Heart right ventricle (tissue), 16 donors: ENCODE measurements at regions not wholly inside any gene's neighbourhood (a gene's known extent, or its start where the extent isn't known, plus 50 kb on each side); places are given as distances from the start of the nearest gene placed in this dataset.

ENCODE experiments used
- ATAC-seq, 8 donors: fragments of 200-7000 bp; cut with Tn5 transposase; one replicate each; pipeline ENCODE4 v1.9.1; 2020; ENCODE audit warnings: mild to moderate bottlenecking in 8 of 8, moderate library complexity in 8 of 8, moderate number of reproducible peaks in 1 of 8
- DNase-seq, 2 donors: peaks; one replicate each; pipeline ENCODE4 v3.0.0-alpha.2; 2020
- H3K27ac ChIP-seq, 10 donors: fragments of 200-600 bp; sonication (generic) in 2 of 10; one replicate each; pipeline versions ENCODE4 v1.5.0 to v1.8.0; 2020 to 2022; ENCODE audit warnings: mild to moderate bottlenecking in 3 of 10
- H3K27me3 ChIP-seq, 7 donors: fragments of 200-600 bp; one replicate each; pipeline ENCODE4 v1.8.0; 2021 to 2022; ENCODE audit warnings: mild to moderate bottlenecking in 2 of 7
- H3K36me3 ChIP-seq, 9 donors: fragments of 200-600 bp; sonication (generic) in 1 of 9; one replicate each; pipeline versions ENCODE4 v1.5.0 to v1.8.0; 2020 to 2022; ENCODE audit warnings: mild to moderate bottlenecking in 2 of 9
- H3K4me1 ChIP-seq, 9 donors: fragments of 200-600 bp; sonication (generic) in 1 of 9; one replicate each; pipeline versions ENCODE4 v1.5.0 to v1.8.0; 2020 to 2022; ENCODE audit warnings: mild to moderate bottlenecking in 4 of 9
- H3K4me3 ChIP-seq, 10 donors: fragments of 200-600 bp; sonication (generic) in 2 of 10; one replicate each; pipeline versions ENCODE4 v1.5.0 to v1.8.0; 2020 to 2022; ENCODE audit warnings: mild to moderate bottlenecking in 7 of 10, moderate library complexity in 2 of 10
- H3K9me3 ChIP-seq, 11 donors: fragments of 200-600 bp in 10 of 11; sonication (generic) in 2 of 11; one replicate each; pipeline versions ENCODE4 v1.5.0 to v1.8.0; 2013 to 2022; ENCODE audit warnings: mild to moderate bottlenecking in 2 of 11, control low read depth in 1 of 11, moderate library complexity in 1 of 11
- CTCF ChIP-seq, 9 donors: fragments of 200-600 bp; sonication (generic) in 2 of 9; IDR thresholded peaks; one replicate each; pipeline versions ENCODE4 v1.5.0 to v1.8.0; 2021 to 2022; ENCODE audit warnings: antibody characterized with exemption in 9 of 9, mild to moderate bottlenecking in 5 of 9, moderate library complexity in 1 of 9
- WGBS, 2 donors: extraction: QIAGEN DNeasy Blood & Tissue Kit; methylation state at CpG; one replicate each; pipeline ENCODE4 v1.1.7; 2013; ENCODE audit warnings: inconsistent platforms in 1 of 2; 5-methylcytosine and 5-hydroxymethylcytosine counted together
- intact Hi-C, 10 donors: fragments of 100-400 bp; cut with DNase I; formaldehyde crosslinking; loops; one replicate each; pipeline versions ENCODE4 v1.11.1 to v1.14.2; 2022
- donor health status: Arrhythmogenic right ventricular cardiomyopathy.
- donor health status: ischemic (EF 13 %, LVEDD 7.1; RV severe dilation, severe dysfunction).
- donor health status: healthy with polysubstance abuse.
- donor health status: DM: no; HTN: yes; CAD: no.
- donor health status: DM: no; HTN: no; CAD: no.
- donor health status: ischemic (EF 25% LVEDD 6.9; RV normal size, moderate dysfunction).
- donor health status: ischemic (EF 25% LVEDD 5.7; RV mildly dilated, moderate dysfunction).
- donor health status: healthy.
- donor health status: DM: yes; HTN: yes; CAD: no.
- donor health status: Ischemic cardiomyopathy.
- donor health status: ischemic (EF 35%, LVEDD 5.7; RV mildly dilated, moderate dysfunction).
- donor health status: nonischemic (EF 11% LVEDD 7.7; RV severe dilation, severe dysfunction).
- donor health status: DM: yes; HTN: yes; CAD: no.
- donor health status: PGD.
- donor health status: ischemic (EF 29% LVEDD 5.4; RV normal size, mild dysfunction).
- donor health status: nonischemic (EF 23%, LVEDD 6.1; RV moderate dilation, normal function).

DNA sequence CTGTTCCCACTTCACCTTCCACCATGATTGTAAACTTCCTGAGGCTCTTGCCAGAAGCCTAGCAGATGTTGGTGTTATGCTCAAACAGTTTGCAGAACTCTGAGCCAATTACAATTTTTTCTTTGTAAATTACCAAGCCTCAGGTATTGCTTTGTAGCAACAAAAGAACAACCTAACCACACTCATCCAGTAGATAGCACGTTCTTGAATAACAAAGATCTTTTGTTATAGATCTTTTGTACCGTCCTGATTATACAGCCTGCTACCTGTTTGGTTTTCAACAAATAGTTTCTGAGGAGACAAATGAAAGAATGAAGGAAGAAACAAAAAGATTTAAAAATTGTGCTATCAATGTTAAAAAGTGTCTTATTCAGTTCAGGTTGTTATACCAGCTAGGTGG lies 474.7 kb upstream of the ALCAM start:
- no peak for TF ChIP-seq CTCF (IDR thresholded peaks at IDR 0.05)
- no peak for DNase-seq
- Histone ChIP-seq H3K4me1 (no peaks in the 10 kb centered on the region), H3K9me3 (no peaks in the 10 kb centered on the region), H3K27ac (no peak overlapping the region), H3K36me3 (no peaks in the 10 kb centered on the region), H3K27me3 (no peaks in the 10 kb centered on the region), H3K4me3 (no peak overlapping the region)
- no peak for ATAC-seq
- intact Hi-C loops, result no loop called here
- 77 to 84% methylated on average over 2 of the region's 2 CpGs for WGBS, 2 donors

DNA sequence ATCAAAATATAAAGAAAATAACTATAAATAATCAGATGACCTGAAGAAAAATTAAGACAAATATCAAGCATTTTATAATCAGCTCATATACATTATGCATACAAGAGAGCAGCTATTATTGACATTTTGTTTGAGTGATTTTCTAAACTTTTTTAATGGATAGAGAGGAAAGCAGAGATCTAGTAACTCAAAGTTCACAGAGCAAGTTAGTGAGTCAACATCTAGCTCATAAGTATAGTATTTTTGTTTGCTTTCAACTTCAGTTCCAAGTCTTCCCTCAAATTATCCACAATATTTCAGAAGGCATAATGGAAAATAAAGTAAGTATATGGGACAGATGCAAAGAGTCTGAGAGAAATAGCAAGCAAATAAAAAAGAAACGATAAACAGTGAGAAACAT lies 470.1 kb upstream of the ALCAM start:
- H3K4me3 ChIP-seq, result no peak overlapping the region
- H3K36me3 ChIP-seq, result no peaks in the 10 kb centered on the region
- no peaks in the 10 kb centered on the region for H3K27me3 ChIP-seq
- TF ChIP-seq CTCF (IDR thresholded peaks at IDR 0.05), result no peak
- 85 to 91% methylated on average over 1 of the region's 1 CpG for WGBS, 2 donors
- H3K9me3 ChIP-seq, result peaks cover 0 to 5% (median 0%) of the 10 kb centered on the region in 11 donors
- H3K27ac ChIP-seq, result no peak overlapping the region
- intact Hi-C loops, result no loop called here
- no peaks in the 10 kb centered on the region for H3K4me1 ChIP-seq
- DNase-seq, result no peak
- no peak for ATAC-seq

DNA sequence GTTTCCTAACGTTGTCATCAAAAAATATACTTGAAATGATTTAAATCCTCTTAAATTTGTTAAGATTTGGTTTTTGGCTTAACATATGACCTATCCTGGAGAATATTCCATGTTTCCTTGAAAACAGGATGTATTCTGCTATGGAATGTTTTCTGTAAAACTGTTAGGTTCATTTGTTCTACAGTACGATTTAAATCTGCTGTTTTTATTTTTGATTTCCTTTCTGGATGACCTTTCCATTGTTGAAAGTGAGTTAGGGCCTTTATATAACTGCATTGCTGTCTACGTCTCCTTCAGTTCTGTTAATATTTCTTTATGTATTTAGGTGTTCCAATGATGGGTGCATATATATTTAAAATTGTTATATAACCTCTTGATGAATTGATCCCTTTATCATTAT lies 465.3 kb upstream of the ALCAM start:
- TF ChIP-seq CTCF (IDR thresholded peaks at IDR 0.05), result no peak
- Histone ChIP-seq H3K27ac (no peak overlapping the region), H3K4me1 (no peaks in the 10 kb centered on the region), H3K36me3 (no peaks in the 10 kb centered on the region), H3K27me3 (no peaks in the 10 kb centered on the region), H3K4me3 (no peak overlapping the region), H3K9me3 (peaks cover 0 to 27% (median 8%) of the 10 kb centered on the region in 11 donors)
- intact Hi-C loops, result no loop called here
- ATAC-seq (no peak), DNase-seq (no peak)
- 66 to 72% methylated on average over 3 of the region's 3 CpGs for WGBS, 2 donors

- H3K4me3 ChIP-seq, result no peak overlapping the region
- intact Hi-C loops, result no loop called here
- no peaks in the 10 kb centered on the region for H3K4me1 ChIP-seq
- H3K36me3 ChIP-seq, result no peaks in the 10 kb centered on the region
- WGBS, 2 donors, result 51 to 56% methylated on average over 3 of the region's 3 CpGs
- DNase-seq (no peak), ATAC-seq (no peak)
- H3K9me3 ChIP-seq, result peaks cover 0 to 27% (median 8%) of the 10 kb centered on the region in 11 donors
- no peaks in the 10 kb centered on the region for H3K27me3 ChIP-seq
- no peak overlapping the region for H3K27ac ChIP-seq
- TF ChIP-seq CTCF (IDR thresholded peaks at IDR 0.05), result no peak
These were observed 463.6 kb upstream of the ALCAM start for GRCh38 chr3:104903064-104903463.
